Loucy (cell line): ENCODE measurements at regions not wholly inside any gene's neighbourhood (a gene's known extent, or its start where the extent isn't known, plus 50 kb on each side); places are given as distances from the start of the nearest gene placed in this dataset.

Experiments used
- H2AFZ ChIP-seq: fragments of 200-600 bp; sonication (generic); 2 replicates; pipeline ENCODE4 v1.6.0; 2016; ENCODE audit warnings: antibody characterized with exemption, mild to moderate bottlenecking, low read length, moderate library complexity
- H3F3A ChIP-seq: fragments of 200-600 bp; 2 replicates; pipeline ENCODE4 v1.6.0; 2016; ENCODE audit warnings: antibody characterized with exemption, low read depth, mild to moderate bottlenecking
- H3K27me3 ChIP-seq: fragments of 200-600 bp; sonication (generic); 2 replicates; pipeline ENCODE4 v1.6.1; 2014; ENCODE audit warnings: low read length, mild to moderate bottlenecking; ENCODE audit not compliant: insufficient read depth, poor library complexity, severe bottlenecking
- H3K36me3 ChIP-seq: fragments of 200-600 bp; sonication (generic); 2 replicates; pipeline ENCODE4 v1.6.1; 2016; ENCODE audit warnings: low read length; ENCODE audit not compliant: insufficient read depth
- H3K4me1 ChIP-seq: fragments of 200-600 bp; sonication (generic); 2 replicates; pipeline ENCODE4 v1.5.1; 2014; ENCODE audit warnings: low read length, mild to moderate bottlenecking; ENCODE audit not compliant: insufficient read depth, poor library complexity, severe bottlenecking
- H3K4me2 ChIP-seq: fragments of 200-600 bp; sonication (generic); 2 replicates; pipeline ENCODE4 v1.6.0; 2014; ENCODE audit warnings: antibody characterized with exemption, low read length, low read depth, mild to moderate bottlenecking; ENCODE audit not compliant: poor library complexity, severe bottlenecking
- H3K4me3 ChIP-seq: fragments of 200-600 bp; sonication (generic); 2 replicates; pipeline ENCODE4 v1.5.1; 2014; ENCODE audit warnings: low read length, mild to moderate bottlenecking, mixed read lengths; ENCODE audit not compliant: poor library complexity, severe bottlenecking
- H3K79me2 ChIP-seq: fragments of 200-600 bp; sonication (generic); 2 replicates; pipeline ENCODE4 v1.6.1; 2014; ENCODE audit warnings: low read length; ENCODE audit not compliant: insufficient read depth
- H3K9ac ChIP-seq: fragments of 200-600 bp; sonication (generic); 2 replicates; pipeline ENCODE4 v1.6.0; 2014; ENCODE audit warnings: mild to moderate bottlenecking, low read depth, low read length, moderate library complexity; ENCODE audit not compliant: poor library complexity, severe bottlenecking
- H3K9me2 ChIP-seq: fragments of 200-600 bp; sonication (generic); replicated peaks from 2 replicates; pipeline ENCODE4 v1.6.1; 2016; ENCODE audit warnings: low read depth, low read length, mixed read lengths
- H3K9me3 ChIP-seq: fragments of 200-600 bp; sonication (generic); 2 replicates; pipeline ENCODE4 v1.6.1; 2014; ENCODE audit warnings: mild to moderate bottlenecking, antibody characterized with exemption, low read length, low read depth; ENCODE audit not compliant: insufficient read depth
- H4K20me1 ChIP-seq: fragments of 200-600 bp; sonication (generic); 2 replicates; pipeline ENCODE4 v1.6.0; 2014; ENCODE audit warnings: antibody characterized with exemption, low read length, mild to moderate bottlenecking; ENCODE audit not compliant: insufficient read depth, poor library complexity, severe bottlenecking
- CTCF ChIP-seq: fragments of 200-600 bp; sonication (generic); conservative IDR thresholded peaks from 2 replicates; pipeline ENCODE4 v1.5.1; 2014; ENCODE audit warnings: mild to moderate bottlenecking, antibody characterized with exemption, low read length
- EZH2phosphoT487 ChIP-seq: fragments of 200-600 bp; IDR thresholded peaks from 2 replicates; pipeline ENCODE4 v1.6.1; 2018; ENCODE audit warnings: antibody characterized with exemption, mild to moderate bottlenecking, moderate library complexity, borderline replicate concordance

GRCh38 chr7:112962815-112963214, 123.8 kb downstream of the GPR85 start:
- Histone ChIP-seq H3K4me3 (no peak overlapping the region), H3K9me3 (no peaks in the 10 kb centered on the region), H2AFZ (no peak overlapping the region), H3K4me2 (no peak overlapping the region), H3K9me2 (no peaks in the 10 kb centered on the region), H3K79me2 (no peaks in the 10 kb centered on the region), H3F3A (no peaks in the 10 kb centered on the region), H3K9ac (no peak overlapping the region), H4K20me1 (no peaks in the 10 kb centered on the region), H3K36me3 (no peaks in the 10 kb centered on the region), H3K4me1 (no peaks in the 10 kb centered on the region), H3K27me3 (no peaks in the 10 kb centered on the region)
- TF ChIP-seq CTCF (no peak), EZH2phosphoT487 (no peak)

- H2AFZ ChIP-seq, result no peak overlapping the region
- no peaks in the 10 kb centered on the region for H3K36me3 ChIP-seq
- H4K20me1 ChIP-seq, result no peaks in the 10 kb centered on the region
- no peaks in the 10 kb centered on the region for H3F3A ChIP-seq
- no peak overlapping the region for H3K9ac ChIP-seq
- no peaks in the 10 kb centered on the region for H3K4me1 ChIP-seq
- no peaks in the 10 kb centered on the region for H3K9me2 ChIP-seq
- TF ChIP-seq CTCF (no peak), EZH2phosphoT487 (no peak)
- no peaks in the 10 kb centered on the region for H3K27me3 ChIP-seq
- no peaks in the 10 kb centered on the region for H3K9me3 ChIP-seq
- H3K79me2 ChIP-seq, result no peaks in the 10 kb centered on the region
- H3K4me2 ChIP-seq, result no peak overlapping the region
- H3K4me3 ChIP-seq, result no peak overlapping the region
Measured at GRCh38 chr7:112959276-112959675, 127.4 kb downstream of the GPR85 start.

- no peaks in the 10 kb centered on the region for H3K9me3 ChIP-seq
- H4K20me1 ChIP-seq, result no peaks in the 10 kb centered on the region
- H3K4me1 ChIP-seq, result no peaks in the 10 kb centered on the region
- no peaks in the 10 kb centered on the region for H3K9me2 ChIP-seq
- no peaks in the 10 kb centered on the region for H3K79me2 ChIP-seq
- H3F3A ChIP-seq, result no peaks in the 10 kb centered on the region
- H3K27me3 ChIP-seq, result no peaks in the 10 kb centered on the region
- no peaks in the 10 kb centered on the region for H3K36me3 ChIP-seq
- no peak overlapping the region for H3K4me2 ChIP-seq
- no peak overlapping the region for H2AFZ ChIP-seq
- H3K4me3 ChIP-seq, result no peak overlapping the region
- no peak overlapping the region for H3K9ac ChIP-seq
- TF ChIP-seq EZH2phosphoT487 (no peak), CTCF (no peak)
Measured at GRCh38 chr7:112958775-112959174, 127.9 kb downstream of the GPR85 start.
